Skeletal muscle cell (primary cell): ENCODE measurements at regions not wholly inside any gene's neighbourhood (a gene's known extent, or its start where the extent isn't known, plus 50 kb on each side); places are given as distances from the start of the nearest gene placed in this dataset.

Experiments
- DNase-seq: peaks from one replicate; pipeline ENCODE4 v3.0.0-alpha.2; 2010; ENCODE audit warnings: low read depth
- H3K4me3 ChIP-seq: 2 replicates; pipeline ENCODE4 v1.5.1; 2011; ENCODE audit warnings: low read depth, mild to moderate bottlenecking, control low read depth, low read length, moderate library complexity

DNA sequence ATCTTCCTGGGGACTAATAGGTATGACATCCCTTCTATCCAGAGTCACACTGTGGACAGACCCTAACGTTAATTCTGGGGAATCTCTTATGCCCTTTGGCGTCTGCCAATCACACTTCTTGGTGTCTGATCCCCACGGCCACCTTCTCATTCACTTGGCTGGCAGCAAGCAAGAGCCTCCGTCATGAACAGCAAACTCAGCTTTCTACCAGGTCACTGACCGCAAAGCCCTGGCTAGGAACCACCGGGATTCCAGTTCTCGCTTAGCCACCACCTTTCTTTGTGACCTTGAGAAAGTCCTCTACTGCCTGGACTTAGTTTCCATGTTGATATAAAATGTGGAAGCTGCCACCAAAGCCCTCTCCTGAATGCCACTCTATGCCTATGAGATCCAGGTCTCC, 67.7 kb upstream of the FCN1 start:
- DNase-seq = no peak
- no peak overlapping the region for H3K4me3 ChIP-seq

DNA sequence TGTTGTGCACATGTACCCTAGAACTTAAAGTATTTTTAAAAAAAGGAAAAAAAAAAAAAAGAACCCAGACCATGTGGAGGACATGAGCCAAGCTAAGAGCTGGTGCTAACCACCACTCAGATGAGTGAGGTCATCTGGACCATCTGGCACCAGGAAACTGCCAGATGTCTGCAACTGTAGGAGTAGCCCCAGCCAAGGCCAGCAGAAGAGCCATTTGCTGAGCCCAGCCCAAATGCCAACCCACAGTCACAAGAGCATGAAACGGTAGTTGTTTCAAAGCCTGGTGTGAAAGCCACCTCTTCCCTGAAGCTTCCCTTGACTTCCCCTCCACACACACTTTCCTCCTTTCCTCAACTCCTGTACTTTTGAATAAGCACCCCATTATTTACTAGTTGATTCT, 69.2 kb upstream of the FCN1 start:
- H3K4me3 ChIP-seq = no peak overlapping the region
- DNase-seq = no peak

DNA sequence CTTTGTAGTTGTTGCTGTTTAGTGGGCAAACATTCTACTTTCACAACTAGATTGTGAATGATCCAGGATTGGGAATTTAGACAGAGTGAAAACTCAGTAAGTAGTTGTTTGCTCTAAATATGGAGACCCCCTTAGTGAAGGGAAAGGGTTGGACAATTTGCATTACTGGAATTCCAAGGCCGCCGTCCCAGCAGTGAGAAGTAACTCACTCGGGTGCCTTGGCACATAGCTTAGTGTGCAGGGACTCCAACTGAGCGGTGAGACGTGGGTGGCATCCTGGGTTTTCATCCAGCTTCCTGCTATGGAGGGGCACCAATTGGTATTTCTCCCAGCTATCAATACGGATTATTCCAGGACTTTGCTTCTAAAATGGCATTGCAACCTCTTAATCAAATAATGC, 69.7 kb upstream of the FCN1 start:
- no peak overlapping the region for H3K4me3 ChIP-seq
- DNase-seq = no peak

DNA sequence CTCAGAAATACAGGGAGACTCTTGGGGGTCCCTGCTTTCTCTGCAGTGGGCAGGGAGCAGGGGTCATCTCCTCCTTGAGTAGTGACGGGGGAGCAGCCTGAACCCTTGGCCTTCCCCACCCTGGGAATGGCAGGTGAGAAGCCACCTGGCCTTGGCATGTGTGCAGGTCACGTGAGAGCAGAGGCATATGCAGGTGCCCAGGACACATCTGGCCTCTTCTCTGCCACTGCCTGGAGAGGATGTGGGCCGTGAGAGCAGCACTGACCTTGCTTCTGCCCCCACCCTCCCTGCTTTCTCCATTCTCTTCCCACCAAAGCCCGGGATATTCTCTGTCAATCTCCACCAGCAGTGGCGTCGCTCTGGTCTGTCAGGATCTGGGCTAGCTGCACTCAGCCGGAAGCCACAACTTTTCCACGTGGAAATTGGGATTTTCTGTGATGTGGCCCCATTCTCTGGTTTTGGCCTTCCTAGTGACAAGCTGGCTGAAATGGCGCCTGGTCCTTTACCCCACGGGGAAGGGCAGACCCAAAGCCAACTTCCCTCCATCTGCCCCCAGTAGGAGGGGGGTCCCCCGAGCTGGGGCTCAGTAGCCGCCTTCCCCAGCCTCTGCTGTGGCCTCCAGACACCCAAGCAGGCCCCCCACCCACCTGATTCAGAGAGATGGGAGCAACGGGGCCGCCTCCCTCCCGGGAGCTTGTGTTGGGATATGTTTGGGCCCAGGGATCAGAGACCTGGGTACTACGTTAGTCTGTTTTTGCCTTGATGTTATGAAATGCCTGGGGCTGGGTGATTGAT, 70.4 kb upstream of the FCN1 start:
- H3K4me3 ChIP-seq = no peak overlapping the region
- DNase-seq = no peak

DNA sequence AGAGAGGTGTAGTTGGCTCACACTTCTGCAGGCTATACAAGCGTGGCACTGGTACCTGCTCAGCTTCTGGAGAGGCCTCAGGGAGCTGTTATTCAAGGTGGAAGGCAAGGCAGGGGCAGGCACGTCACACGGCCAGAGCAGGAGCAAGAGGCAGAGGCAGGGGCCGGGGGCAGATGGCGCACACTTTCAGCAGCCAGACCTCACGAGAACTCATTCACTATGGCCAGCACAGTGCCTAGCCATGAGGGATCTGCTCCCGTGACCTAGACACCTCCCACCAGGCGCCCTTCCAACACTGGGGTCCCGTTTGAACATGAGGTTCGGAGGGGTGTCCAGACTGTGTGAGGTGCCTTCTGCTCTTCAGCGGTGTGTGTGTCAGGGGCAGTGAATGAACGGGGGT, 71.0 kb upstream of the FCN1 start:
- no peak for DNase-seq
- no peak overlapping the region for H3K4me3 ChIP-seq

DNA sequence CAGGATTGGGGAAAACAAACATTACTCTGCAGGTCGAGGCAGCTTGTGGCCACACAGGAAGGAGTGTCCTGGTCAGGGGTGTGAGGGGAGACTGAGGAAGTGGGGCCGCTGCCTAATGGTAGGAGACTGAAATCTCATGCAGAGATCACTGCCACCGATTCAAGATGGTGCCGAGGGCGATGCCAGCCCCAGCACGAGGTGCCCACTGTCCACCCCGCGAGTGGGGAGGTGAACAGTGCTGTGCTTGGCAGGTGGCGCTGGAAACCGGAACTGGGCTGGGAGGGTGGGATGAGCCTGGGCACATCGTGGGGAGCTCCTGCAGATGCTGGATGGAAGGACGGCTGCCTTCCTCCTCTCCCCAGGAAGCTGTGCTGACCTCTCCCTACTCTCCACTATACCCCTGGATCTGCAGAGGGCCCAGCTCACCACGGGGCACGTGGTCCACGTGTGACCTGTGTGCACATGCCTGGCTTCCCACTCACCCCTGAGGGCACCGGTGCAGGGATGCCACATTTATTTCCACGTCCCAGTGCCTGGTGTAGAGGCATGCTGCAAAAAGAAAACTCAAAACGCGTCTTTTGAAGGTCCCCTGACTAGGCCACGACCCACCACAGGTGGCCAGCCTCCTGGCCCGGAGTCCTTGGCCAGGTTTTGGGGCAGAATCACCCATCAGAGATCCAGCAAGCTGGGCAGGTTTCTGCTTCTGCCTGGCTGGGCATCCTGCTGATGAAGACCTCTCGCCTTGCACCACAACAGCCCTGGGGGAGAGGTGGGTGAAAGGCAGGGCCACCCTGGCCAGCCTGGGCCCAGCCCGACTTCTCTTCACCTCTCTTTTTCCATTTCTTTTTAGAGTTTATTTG, 71.7 kb upstream of the FCN1 start:
- H3K4me3 ChIP-seq = no peak overlapping the region
- no peak for DNase-seq

DNA sequence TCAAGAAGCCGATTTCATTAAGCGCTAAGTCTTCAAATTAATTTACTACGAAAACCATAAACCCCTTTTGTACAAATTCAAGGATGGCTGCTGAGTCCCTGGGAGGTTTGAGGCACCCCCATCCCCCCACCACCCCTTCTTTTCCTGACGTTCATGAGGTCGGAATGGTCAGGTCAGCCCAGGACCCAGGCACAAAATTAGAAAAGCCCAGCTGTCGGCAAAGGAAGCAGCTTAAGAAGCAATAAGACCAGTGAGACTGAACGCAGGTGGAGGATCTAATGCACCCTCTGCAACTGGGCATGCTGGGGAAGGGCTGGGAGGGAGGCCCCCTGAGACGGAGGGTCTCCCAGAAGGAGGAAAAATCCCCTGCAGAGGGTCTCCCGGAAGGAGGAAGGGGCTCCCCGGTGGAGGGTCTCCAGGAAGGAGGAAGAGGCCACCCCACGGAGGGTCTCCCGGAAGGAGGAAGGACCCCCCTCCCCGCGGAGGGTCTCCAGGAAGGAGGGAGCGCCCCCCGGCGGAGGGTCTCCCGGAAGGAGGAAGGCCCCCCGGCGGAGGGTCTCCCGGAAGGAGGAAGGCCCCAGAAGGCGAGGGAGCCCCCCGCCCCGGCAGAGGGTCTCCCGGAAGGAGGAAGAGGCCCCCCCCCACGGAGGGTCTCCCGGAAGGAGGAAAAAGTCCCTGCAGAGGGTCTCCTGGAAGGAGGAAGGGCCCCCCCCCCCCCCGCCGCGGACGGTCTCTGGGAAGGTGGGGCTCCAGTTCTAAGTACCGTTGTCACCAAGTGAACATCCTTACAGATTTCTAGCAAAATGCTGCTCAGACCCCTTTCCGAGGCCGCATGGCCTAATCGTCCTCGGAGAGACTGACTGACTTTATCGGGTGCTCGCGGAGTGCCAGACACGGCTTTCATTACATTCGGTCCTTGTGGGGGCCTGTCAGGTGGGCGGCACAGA, 74.4 kb upstream of the FCN1 start:
- H3K4me3 ChIP-seq = no peak overlapping the region
- no peak for DNase-seq

DNA sequence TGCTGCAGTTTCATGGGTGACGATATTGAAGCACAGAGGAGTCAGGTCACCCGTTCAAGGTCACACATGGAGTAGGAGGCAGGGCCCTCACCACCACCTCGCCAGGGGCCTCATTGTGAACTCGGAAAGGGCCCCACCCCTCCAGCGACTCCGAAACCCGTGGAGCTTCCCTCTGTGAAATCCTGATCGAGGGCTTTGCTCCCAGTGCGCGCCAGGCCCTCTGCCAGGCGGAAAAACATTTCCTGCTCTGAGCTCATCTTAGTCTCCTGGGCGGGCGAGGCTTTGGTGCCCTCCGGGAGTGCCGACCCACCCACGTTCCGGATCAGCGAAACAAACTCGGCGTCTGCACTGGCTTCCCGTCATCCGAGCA, 75.0 kb upstream of the FCN1 start:
- no peak for DNase-seq
- no peak overlapping the region for H3K4me3 ChIP-seq

DNA sequence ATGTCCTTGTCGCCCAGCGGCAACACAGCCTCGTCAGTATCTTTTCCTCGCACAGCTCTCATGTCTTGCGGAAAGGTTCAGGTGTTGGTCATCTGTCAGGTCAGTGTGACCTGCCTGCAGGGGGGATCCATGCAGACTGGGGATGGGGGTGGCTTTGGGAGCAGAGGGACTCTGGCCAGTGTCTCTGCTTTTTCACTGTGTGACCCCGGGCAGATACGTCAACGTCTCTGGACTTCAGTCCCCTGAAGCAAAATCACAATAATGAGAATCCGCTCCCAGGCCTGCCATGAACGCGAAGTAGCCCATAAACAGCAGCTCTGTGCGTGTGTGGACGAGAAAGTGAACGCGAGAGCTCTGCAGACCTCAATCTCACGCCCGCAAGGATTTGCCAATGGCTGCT, 75.7 kb upstream of the FCN1 start:
- no peak overlapping the region for H3K4me3 ChIP-seq
- no peak for DNase-seq

DNA sequence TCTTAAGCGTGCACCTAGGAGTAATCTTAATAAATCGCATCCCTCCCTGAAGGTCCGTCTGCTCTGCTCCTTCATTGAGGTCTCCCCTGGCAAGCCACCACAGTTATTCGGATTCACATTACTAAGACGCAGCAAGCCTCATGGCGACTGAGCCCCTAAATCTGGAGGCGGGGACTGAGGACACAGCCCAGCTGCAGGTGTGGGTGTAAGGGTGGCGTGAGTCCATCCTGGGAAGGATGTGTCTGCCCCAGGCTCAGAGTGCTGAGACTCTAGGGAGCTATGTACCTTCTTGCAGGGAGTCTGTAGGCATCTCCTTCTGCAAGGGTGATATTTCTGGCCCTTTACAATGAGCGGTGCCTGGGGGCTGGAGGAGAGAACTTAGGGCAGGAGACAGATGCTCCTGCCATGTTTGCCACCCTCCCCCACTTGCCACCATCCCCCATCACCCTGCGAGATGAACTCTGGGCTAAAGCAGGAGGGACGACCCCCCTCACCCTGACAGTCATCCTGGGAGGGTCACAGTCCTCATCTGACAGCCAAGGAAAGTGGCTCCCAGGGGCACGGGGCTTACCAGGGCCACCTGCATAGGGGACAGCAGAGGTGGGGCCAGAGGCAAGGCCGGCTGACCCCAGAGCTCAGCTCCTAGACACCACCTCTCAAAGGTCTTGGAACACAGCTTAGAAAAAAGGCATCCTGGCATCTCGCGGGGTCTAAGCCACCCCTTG, 76.4 kb upstream of the FCN1 start:
- no peak for DNase-seq
- no peak overlapping the region for H3K4me3 ChIP-seq

DNA sequence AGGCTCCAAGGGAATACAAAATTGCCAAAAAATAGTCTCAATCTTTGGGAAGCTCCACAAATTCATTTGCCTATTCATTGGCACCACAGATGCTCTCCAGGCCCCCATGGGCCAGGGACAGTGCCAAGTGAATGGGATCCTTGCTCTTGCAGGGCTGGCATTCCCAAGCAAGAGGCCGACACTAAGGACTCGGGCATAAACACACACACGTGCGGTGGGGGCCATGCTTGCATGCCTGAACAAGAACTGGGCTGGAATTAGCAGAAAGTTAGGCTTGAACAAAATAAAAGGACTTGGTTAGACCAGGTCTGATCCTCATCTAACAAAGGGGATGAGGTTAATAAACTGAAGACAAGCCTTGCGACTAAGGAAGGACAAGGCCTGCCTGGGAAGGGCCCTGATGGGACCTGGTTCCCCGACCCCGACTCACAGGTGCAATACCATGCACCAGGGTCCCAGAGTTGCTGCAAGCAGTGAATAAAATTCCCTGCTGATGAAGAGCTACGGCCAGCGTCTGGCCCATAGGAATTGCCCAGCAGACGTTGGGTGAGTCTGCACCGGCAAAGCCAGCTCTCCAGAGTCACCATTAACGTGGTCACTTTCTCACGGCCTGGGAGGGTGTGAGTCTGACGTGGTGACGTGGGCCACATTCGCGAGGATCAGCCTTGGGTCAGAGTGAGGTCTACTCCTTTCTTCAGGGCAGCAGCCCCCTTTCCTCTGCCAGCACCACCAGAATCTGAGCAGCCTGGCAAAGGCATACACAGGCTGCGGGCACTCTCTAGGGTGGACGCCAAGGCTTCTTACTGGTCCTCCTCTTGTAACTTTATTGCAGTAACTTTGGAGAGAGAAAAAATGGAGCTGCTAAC, 77.4 kb upstream of the FCN1 start:
- no peak overlapping the region for H3K4me3 ChIP-seq
- no peak for DNase-seq

DNA sequence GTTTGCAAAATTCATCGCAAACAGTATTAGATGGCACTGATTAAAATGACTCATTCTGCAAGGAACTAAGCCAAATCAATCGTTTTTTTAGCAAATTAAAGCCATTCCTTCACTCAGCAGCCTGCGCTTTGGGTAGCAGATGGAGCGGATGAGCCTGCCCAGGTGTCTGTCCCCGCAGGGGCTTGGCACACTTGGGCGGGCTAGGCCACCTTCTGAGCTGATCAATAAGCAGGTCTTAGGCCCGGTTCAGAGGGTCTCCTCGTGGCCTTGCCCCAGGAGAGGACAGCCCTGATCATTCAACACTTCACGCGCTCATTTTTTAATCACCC, 78.0 kb upstream of the FCN1 start:
- no peak for DNase-seq
- no peak overlapping the region for H3K4me3 ChIP-seq

DNA sequence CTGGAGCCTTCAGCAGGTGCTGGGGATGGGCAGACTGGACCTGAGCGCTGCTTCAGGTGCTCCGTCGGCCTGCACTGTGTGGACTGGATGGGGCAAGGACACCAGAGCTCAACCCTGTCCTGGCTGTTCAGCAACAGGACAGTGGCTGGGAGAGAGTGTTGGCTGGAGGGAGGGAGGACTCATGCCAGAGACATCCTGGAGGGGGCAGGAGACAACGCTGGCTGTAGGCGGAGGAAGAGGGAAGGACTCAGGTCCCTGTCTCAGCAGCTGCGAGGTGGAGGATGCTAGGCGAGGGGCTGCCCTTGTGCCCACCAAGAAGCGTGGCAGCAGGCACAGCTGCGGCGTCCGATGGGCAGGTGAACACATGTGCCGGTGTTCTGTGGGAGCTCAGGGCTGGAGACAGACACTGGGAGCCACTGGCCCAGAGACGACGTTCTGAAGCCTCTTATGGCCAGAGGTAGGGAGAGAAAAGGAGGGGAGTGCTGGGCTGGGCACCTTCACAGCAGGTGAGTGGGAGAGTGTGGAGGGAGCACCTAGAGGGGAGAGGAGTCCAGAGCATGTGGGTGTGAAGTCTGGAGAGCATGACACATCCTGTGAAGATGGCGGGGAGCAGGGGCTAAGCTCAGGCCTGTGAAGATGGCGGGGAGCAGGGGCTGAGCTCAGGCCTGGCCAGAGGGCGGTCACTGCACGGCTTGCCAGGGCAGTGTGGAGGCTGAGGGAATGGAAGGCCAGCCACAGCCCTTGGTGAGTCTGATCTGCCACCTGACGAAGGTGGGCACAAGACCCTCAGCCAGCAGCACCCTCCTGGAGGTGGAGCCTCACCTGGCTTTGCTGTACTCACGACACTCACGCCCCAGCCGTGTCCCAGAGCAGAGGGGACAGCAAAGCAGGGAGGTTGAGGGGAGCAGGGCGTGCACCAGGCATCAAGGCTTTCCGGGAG, 79.1 kb upstream of the FCN1 start:
- H3K4me3 ChIP-seq = no peak overlapping the region
- no peak for DNase-seq

DNA sequence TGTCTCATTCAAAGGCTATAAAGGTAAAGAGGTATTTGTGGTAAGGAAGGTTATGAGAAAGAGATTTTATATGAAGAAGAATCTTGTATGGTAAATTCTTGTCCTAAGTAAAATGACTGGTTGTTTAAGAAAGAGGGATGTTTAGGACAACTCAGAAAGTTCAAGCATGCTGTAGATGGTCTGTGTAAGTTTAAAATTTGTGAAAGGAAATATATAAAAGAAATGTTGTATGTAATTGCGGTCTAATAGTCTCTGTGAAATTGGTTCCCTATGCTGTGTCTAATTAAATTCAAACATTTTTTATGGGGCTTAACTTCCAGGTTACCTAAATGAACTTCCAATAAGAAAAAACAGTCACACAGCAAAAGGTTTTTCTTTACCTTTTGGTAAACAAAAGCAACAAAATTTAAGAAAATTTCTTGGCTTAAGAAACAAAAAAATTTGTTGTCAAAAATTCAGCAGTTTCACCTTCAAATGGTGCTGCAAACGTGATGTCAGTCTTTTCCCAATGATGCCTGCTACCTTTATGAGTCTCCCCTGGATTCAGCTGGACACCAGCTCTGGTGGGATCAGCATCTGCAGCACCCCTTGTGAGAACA, 83.0 kb upstream of the FCN1 start:
- no peak for DNase-seq
- H3K4me3 ChIP-seq = no peak overlapping the region

DNA sequence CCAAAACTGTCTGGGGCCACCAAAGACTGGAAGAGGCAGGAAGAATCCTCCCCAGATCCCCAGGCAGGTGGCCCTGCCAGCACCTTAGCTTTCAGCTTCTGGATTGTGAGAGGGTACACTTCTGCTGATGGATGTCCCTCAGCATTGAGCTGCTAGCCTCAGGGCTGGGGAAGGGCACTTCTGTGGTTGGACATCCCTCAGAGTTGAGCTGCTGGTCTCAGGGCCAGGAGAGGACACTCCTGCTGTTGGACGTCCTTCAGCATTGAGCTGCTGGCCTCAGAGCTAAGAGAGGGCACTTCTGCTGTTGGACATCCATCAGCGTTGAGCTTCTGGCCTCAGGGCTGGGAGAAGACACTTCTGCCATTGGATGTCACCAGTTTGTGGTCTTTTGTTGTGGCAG, 83.8 kb upstream of the FCN1 start:
- H3K4me3 ChIP-seq = no peak overlapping the region
- DNase-seq = no peak

DNA sequence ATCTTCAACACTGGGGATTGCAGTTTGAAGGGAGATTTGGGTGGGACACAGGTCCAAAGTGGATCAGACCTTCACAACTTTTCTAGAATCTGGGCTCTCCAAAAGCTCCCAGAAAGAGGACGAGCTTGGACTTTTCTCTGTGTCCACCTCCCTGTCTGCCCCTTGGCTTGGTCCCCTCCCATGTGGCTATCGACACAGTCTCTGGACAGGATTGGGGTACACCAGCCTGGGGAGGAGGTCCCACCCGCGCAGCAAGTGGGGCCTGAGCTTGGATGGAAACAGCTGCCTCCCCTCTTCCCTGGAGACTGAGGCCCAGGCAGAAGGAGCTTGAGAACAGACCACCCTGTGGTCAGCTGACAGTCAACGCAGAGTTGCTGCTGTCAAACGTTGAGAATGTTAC, 84.6 kb upstream of the FCN1 start:
- no peak for DNase-seq
- no peak overlapping the region for H3K4me3 ChIP-seq

DNA sequence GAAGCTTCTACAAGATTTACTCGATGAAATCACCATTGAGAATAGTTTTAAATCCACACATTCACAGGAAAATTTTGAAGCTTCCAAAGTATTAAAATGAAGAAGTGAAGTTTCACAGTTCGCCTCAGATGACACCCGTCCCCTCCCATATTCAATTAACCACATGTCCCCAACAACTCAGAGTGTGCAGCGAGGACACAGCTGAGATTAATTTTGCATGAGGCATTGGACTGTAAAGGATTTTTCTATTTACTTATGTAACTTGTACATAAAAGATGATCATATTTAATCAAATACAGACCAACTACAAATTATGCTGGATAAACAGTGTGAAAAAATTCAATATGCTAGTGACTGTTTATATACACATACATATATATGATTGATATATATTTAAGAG, 84.7 kb upstream of the OLFM1 start:
- H3K4me3 ChIP-seq = no peak overlapping the region
- DNase-seq = no peak
